Effector memory CD4-positive, alpha-beta T cell (primary cell): ENCODE measurements at regions not wholly inside any gene's neighbourhood (a gene's known extent, or its start where the extent isn't known, plus 50 kb on each side); places are given as distances from the start of the nearest gene placed in this dataset.

Experiments used
- DNase-seq, 3 donors: peaks; one replicate each; pipeline ENCODE4 v3.0.0-alpha.2; 2020
- H3K27ac ChIP-seq: 2 replicates; pipeline ENCODE4 v1.7.0; 2013; ENCODE audit warnings: mild to moderate bottlenecking, low read length, moderate library complexity; ENCODE audit not compliant: insufficient read depth, poor library complexity, severe bottlenecking
- H3K27me3 ChIP-seq: replicated peaks from 2 replicates; pipeline ENCODE4 v1.7.0; 2013; ENCODE audit warnings: mild to moderate bottlenecking, low read length; ENCODE audit not compliant: insufficient read depth, control insufficient read depth, poor library complexity, severe bottlenecking
- H3K36me3 ChIP-seq: 2 replicates; pipeline ENCODE4 v1.7.0; 2013; ENCODE audit warnings: mild to moderate bottlenecking, low read length, moderate library complexity; ENCODE audit not compliant: control insufficient read depth, insufficient read depth
- H3K4me1 ChIP-seq: 2 replicates; pipeline ENCODE4 v1.7.0; 2013; ENCODE audit warnings: low read length, mild to moderate bottlenecking; ENCODE audit not compliant: control insufficient read depth, insufficient read depth, poor library complexity, severe bottlenecking
- H3K4me3 ChIP-seq: 2 replicates; pipeline ENCODE4 v1.7.0; 2013; ENCODE audit warnings: low read length, low read depth, mild to moderate bottlenecking; ENCODE audit not compliant: insufficient read depth, poor library complexity, severe bottlenecking
- H3K9me3 ChIP-seq: 2 replicates; pipeline ENCODE4 v1.7.0; 2013; ENCODE audit warnings: mild to moderate bottlenecking, low read length, moderate library complexity; ENCODE audit not compliant: control insufficient read depth

- no peak overlapping the region for H3K4me3 ChIP-seq
Measured at GRCh38 chr2:157928372-157928771, 52.2 kb upstream of the ACVR1 start.

DNA sequence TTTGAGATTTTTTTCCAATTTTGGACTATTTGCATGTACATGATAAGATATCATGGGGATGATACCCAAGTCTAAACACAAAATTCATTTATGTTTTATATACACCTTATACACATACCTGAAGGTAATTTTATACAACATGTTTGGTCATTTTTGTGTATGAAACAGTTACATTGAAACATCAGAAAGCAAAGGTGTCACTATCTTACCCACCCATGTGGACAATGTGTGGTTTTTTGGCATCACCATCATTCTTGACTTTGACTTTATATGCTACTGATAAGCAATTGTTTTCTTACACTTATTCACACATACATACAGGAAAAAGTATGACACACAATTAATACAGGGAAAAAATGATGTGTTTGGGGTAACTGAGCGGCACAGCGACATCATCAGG is 51.0 kb upstream of the ACVR1 start:
- Histone ChIP-seq H3K4me1 (no peaks in the 10 kb centered on the region), H3K27me3 (no peaks in the 10 kb centered on the region), H3K9me3 (no peaks in the 10 kb centered on the region), H3K27ac (no peak overlapping the region), H3K4me3 (no peak overlapping the region), H3K36me3 (no peaks in the 10 kb centered on the region)
- no peak for DNase-seq

More at GRCh38 chr2:157928372-157928771, 52.2 kb upstream of the ACVR1 start:
- H3K4me1 ChIP-seq: no peaks in the 10 kb centered on the region
- H3K36me3 ChIP-seq: no peaks in the 10 kb centered on the region
- no peaks in the 10 kb centered on the region for H3K9me3 ChIP-seq
- no peak overlapping the region for H3K27ac ChIP-seq
- DNase-seq: no peak
- H3K27me3 ChIP-seq: no peaks in the 10 kb centered on the region
